ENCODE measurements at regions not wholly inside any gene's neighbourhood (a gene's known extent, or its start where the extent isn't known, plus 50 kb on each side); places are given as distances from the start of the nearest gene placed in this dataset.

GRCh38 chr13:111663953-111664421 lies 343.5 kb downstream of the TEX29 start:
- no peak overlapping the region for H3K9ac ChIP-seq
- no peak overlapping the region for H3K4me3 Mint-ChIP-seq
- H3K4me1 Mint-ChIP-seq, result peaks cover 30% of the 10 kb centered on the region
- no peaks in the 10 kb centered on the region for H3K36me3 ChIP-seq
- H3K27ac Mint-ChIP-seq, result peak overlapping the region; percentile 27
- H3K4me2 ChIP-seq, result no peak overlapping the region
- peaks cover 6% of the 10 kb centered on the region for H3F3A ChIP-seq (ENCODE audit: low read depth)
- no peak overlapping the region for H3K27ac ChIP-seq
- peaks cover 10% of the 10 kb centered on the region for H3K4me1 ChIP-seq
- TF ChIP-seq EZH2phosphoT487 (IDR thresholded peaks at IDR 0.05), result no peak
- TF ChIP-seq EZH2 (IDR thresholded peaks at IDR 0.05), result no peak
- TF ChIP-seq CTCF (IDR thresholded peaks at IDR 0.05), result no peak
- no peaks in the 10 kb centered on the region for H3K9me3 ChIP-seq (ENCODE audit: low read depth)
- peaks cover 6% of the 10 kb centered on the region for H3K27me3 Mint-ChIP-seq (ENCODE audit: insufficient read depth, low read depth)
- no peaks in the 10 kb centered on the region for H3K36me3 Mint-ChIP-seq
- H2AFZ ChIP-seq (replicated peaks), result no peak overlapping the region
- no peak overlapping the region for H3K4me3 ChIP-seq
- no peaks in the 10 kb centered on the region for H3K79me2 ChIP-seq (ENCODE audit: low read depth)
- peaks cover 64% of the 10 kb centered on the region for H3K27me3 ChIP-seq
- peaks cover 11% of the 10 kb centered on the region for H4K20me1 ChIP-seq (ENCODE audit: low read depth)
- no peaks in the 10 kb centered on the region for H3K9me3 Mint-ChIP-seq
- no peak for DNase-seq (ENCODE audit: low spot score)

GRCh38 chr13:111664696-111665095 lies 344.3 kb downstream of the TEX29 start:
- Histone ChIP-seq H3K4me3 (no peak overlapping the region), H2AFZ (replicated peaks) (no peak overlapping the region), H3K9me3 (ENCODE audit: low read depth) (no peaks in the 10 kb centered on the region), H4K20me1 (ENCODE audit: low read depth) (peaks cover 4% of the 10 kb centered on the region), H3K27ac (no peak overlapping the region), H3K27me3 (peaks cover 57% of the 10 kb centered on the region), H3K4me2 (no peak overlapping the region), H3K9ac (no peak overlapping the region), H3K36me3 (no peaks in the 10 kb centered on the region), H3K4me1 (peaks cover 3% of the 10 kb centered on the region), H3F3A (ENCODE audit: low read depth) (no peaks in the 10 kb centered on the region), H3K79me2 (ENCODE audit: low read depth) (no peaks in the 10 kb centered on the region)
- peaks cover 24% of the 10 kb centered on the region for H3K4me1 Mint-ChIP-seq
- H3K27ac Mint-ChIP-seq, result no peak overlapping the region
- DNase-seq (ENCODE audit: low spot score), result no peak
- H3K4me3 Mint-ChIP-seq, result no peak overlapping the region
- TF ChIP-seq EZH2 (IDR thresholded peaks at IDR 0.05), result no peak
- no peak for TF ChIP-seq CTCF (IDR thresholded peaks at IDR 0.05)
- no peak for TF ChIP-seq EZH2phosphoT487 (IDR thresholded peaks at IDR 0.05)
- peaks cover 6% of the 10 kb centered on the region for H3K27me3 Mint-ChIP-seq (ENCODE audit: insufficient read depth, low read depth)
- H3K36me3 Mint-ChIP-seq, result no peaks in the 10 kb centered on the region
- H3K9me3 Mint-ChIP-seq, result no peaks in the 10 kb centered on the region

- Histone ChIP-seq H3K4me1 (no peaks in the 10 kb centered on the region), H4K20me1 (ENCODE audit: low read depth) (no peaks in the 10 kb centered on the region), H2AFZ (replicated peaks) (no peak overlapping the region), H3K79me2 (ENCODE audit: low read depth) (no peaks in the 10 kb centered on the region), H3K36me3 (no peaks in the 10 kb centered on the region), H3K9ac (no peak overlapping the region), H3K27me3 (peaks cover 47% of the 10 kb centered on the region), H3K4me3 (no peak overlapping the region), H3K4me2 (no peak overlapping the region), H3K27ac (no peak overlapping the region), H3F3A (ENCODE audit: low read depth) (no peaks in the 10 kb centered on the region), H3K9me3 (ENCODE audit: low read depth) (no peaks in the 10 kb centered on the region)
- no peaks in the 10 kb centered on the region for H3K36me3 Mint-ChIP-seq
- no peak for DNase-seq (ENCODE audit: low spot score)
- peaks cover 6% of the 10 kb centered on the region for H3K27me3 Mint-ChIP-seq (ENCODE audit: insufficient read depth, low read depth)
- no peaks in the 10 kb centered on the region for H3K9me3 Mint-ChIP-seq
- peaks cover 24% of the 10 kb centered on the region for H3K4me1 Mint-ChIP-seq
- TF ChIP-seq EZH2phosphoT487 (IDR thresholded peaks at IDR 0.05) (no peak), CTCF (IDR thresholded peaks at IDR 0.05) (no peak), EZH2 (IDR thresholded peaks at IDR 0.05) (no peak)
- H3K27ac Mint-ChIP-seq, result no peak overlapping the region
- no peak overlapping the region for H3K4me3 Mint-ChIP-seq
Measured at GRCh38 chr13:111665691-111666095, 345.3 kb downstream of the TEX29 start.
